ENCODE measurements at regions not wholly inside any gene's neighbourhood (a gene's known extent, or its start where the extent isn't known, plus 50 kb on each side); places are given as distances from the start of the nearest gene placed in this dataset.
"Not testable (repeated sequence)": the region's sequence is repeated elsewhere in the genome, so short reads cannot be mapped to it uniquely, and the experiment has no call there.

DNA sequence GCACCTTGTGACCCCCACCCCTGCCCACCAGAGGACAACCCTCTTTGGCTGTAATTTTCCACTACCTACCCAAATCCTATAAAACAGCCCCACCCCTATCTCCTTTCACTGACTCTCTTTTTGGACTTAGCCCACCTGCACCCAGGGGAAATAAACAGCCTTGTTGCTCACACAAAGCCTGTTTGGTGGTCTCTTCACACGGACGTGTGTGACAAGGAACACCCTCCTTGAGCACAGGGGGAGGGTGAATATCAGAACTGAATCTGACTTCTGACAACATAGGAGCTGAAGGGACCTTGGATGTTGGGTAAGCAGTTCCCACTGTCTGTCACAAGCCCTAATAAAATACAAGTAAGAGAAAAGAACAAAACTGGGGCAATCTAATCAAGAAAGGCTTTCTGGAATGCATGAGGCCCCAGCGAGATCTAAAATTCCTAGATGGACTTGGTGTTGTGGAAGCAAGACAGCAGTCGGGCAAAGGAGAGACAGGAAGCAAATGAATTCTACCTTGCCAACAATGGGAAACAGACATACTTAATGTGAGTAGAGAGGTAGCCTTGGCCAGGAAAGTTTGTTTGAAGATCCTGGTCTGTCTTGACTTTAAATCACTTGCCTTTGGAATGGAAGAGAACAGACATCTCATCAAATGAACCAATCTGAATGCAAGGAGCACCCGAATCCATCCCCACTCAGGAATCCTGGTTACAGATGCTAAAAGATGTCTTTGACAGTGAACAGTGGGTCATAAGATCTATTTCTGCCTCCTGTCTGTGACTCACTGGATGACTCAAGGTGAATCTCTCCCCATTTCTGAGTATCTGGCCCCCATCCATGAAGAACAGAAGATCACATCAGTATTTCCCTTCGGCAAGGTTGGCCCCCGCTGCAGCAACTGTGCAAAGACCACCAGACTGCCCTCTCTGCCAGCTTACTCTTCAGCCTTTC lies 53.3 kb downstream of the OLFML3 start:
- Histone ChIP-seq H3K9ac (no peak overlapping the region), H3K36me3 (no peaks in the 10 kb centered on the region), H3K4me1 (peaks cover 0 to 8% (median 0%) of the 10 kb centered on the region in 10 experiments; a peak in 4 of 20 replicates), H3K27me3 (no peaks in the 10 kb centered on the region), H3K9me3 (replicated peaks in 1 of 11) (no peaks in the 10 kb centered on the region), H3K27ac (no peak overlapping the region), H3K4me2 (peak overlapping the region in 1 of 11 experiments; percentile 8; a peak in 1 of 22 replicates), H4K20me1 (no peaks in the 10 kb centered on the region), H3K4me3 (no peak overlapping the region)
- TF ChIP-seq Cebpa-rat (IDR thresholded peaks at IDR 0.05), result no peak

DNA sequence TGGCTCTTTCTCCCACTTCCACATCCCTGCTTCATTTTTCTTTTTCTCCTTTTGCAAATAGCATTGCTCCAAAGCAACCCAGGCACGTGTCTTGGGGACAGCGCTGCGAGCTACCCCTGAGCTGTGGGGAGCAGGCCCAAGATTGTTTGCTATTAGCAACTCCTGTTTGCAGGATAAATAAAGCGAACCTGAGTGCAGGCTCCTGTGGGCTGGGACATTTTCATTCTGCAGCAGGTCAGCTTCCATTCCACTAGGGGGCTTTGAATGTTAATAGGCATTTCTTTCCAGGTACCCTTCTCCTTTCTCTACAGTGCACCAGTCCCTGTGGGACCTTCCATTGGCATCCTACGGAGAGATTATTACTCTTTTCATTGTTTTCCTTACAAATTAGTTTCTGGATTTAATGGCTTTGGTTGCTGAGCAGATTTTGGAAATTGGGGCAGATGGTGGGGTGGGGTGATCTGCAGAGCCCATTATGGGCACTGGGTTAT lies 54.0 kb downstream of the OLFML3 start:
- H3K4me1 ChIP-seq, result peaks cover 0 to 8% (median 0%) of the 10 kb centered on the region in 10 experiments; a peak in 4 of 20 replicates
- H3K27ac ChIP-seq, result no peak overlapping the region
- no peaks in the 10 kb centered on the region for H3K36me3 ChIP-seq
- no peak overlapping the region for H3K9ac ChIP-seq
- TF ChIP-seq Cebpa-rat (IDR thresholded peaks at IDR 0.05), result no peak
- no peak overlapping the region for H3K4me3 ChIP-seq
- no peaks in the 10 kb centered on the region for H4K20me1 ChIP-seq
- no peaks in the 10 kb centered on the region for H3K9me3 ChIP-seq (replicated peaks in 1 of 11)
- peak overlapping the region in 1 of 11 experiments; percentile 8; a peak in 1 of 22 replicates for H3K4me2 ChIP-seq
- no peaks in the 10 kb centered on the region for H3K27me3 ChIP-seq

DNA sequence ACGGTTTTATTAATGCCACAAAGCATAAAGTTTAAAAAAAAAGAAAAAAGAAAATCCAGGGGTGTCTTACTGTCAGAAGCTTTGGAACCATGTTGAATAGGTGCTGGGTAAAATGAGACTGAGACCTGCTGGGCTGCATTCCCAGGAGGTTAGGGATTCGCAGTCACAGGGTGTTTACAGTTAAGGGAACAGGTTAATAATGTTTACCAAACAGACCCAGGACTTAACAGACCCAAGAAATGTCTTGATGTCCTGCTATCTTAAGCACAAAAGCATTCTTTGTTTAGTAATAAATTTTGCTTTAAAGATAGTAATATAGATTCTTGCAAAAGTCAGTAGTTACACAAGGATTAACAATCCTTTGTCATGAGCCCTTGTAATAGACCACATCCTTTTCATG lies 54.7 kb downstream of the OLFML3 start:
- H3K9ac ChIP-seq, result no peak overlapping the region
- H3K4me3 ChIP-seq, result no peak overlapping the region
- no peaks in the 10 kb centered on the region for H3K9me3 ChIP-seq (replicated peaks in 1 of 11)
- TF ChIP-seq Cebpa-rat (IDR thresholded peaks at IDR 0.05), result no peak
- no peaks in the 10 kb centered on the region for H3K27me3 ChIP-seq
- H3K27ac ChIP-seq, result no peak overlapping the region
- H4K20me1 ChIP-seq, result no peaks in the 10 kb centered on the region
- H3K36me3 ChIP-seq, result no peaks in the 10 kb centered on the region
- no peak overlapping the region for H3K4me2 ChIP-seq
- H3K4me1 ChIP-seq, result peaks cover 0 to 8% (median 0%) of the 10 kb centered on the region in 10 experiments; a peak in 4 of 20 replicates

- Histone ChIP-seq H3K4me2 (no peak overlapping the region), H4K20me1 (no peaks in the 10 kb centered on the region), H3K4me1 (peaks cover 0 to 12% (median 0%) of the 10 kb centered on the region in 10 experiments; a peak in 6 of 20 replicates), H3K27me3 (no peaks in the 10 kb centered on the region), H3K36me3 (no peaks in the 10 kb centered on the region), H3K4me3 (no peak overlapping the region), H3K9me3 (replicated peaks in 1 of 11) (no peaks in the 10 kb centered on the region), H3K27ac (no peak overlapping the region), H3K9ac (no peak overlapping the region)
- no peak for TF ChIP-seq Cebpa-rat (IDR thresholded peaks at IDR 0.05)
Measured at GRCh38 chr1:114034567-114035303, 55.5 kb downstream of the OLFML3 start.

- Histone ChIP-seq H4K20me1 (no peaks in the 10 kb centered on the region), H3K27me3 (no peaks in the 10 kb centered on the region), H3K36me3 (no peaks in the 10 kb centered on the region), H3K4me1 (peaks cover 0 to 18% (median 3%) of the 10 kb centered on the region in 10 experiments; a peak in 10 of 20 replicates), H3K4me2 (no peak overlapping the region), H3K9me3 (replicated peaks in 1 of 11) (no peaks in the 10 kb centered on the region), H3K4me3 (no peak overlapping the region), H3K27ac (no peak overlapping the region), H3K9ac (no peak overlapping the region)
- no peak for TF ChIP-seq Cebpa-rat (IDR thresholded peaks at IDR 0.05)
Measured at GRCh38 chr1:114035304-114035700, 56.0 kb downstream of the OLFML3 start.

DNA sequence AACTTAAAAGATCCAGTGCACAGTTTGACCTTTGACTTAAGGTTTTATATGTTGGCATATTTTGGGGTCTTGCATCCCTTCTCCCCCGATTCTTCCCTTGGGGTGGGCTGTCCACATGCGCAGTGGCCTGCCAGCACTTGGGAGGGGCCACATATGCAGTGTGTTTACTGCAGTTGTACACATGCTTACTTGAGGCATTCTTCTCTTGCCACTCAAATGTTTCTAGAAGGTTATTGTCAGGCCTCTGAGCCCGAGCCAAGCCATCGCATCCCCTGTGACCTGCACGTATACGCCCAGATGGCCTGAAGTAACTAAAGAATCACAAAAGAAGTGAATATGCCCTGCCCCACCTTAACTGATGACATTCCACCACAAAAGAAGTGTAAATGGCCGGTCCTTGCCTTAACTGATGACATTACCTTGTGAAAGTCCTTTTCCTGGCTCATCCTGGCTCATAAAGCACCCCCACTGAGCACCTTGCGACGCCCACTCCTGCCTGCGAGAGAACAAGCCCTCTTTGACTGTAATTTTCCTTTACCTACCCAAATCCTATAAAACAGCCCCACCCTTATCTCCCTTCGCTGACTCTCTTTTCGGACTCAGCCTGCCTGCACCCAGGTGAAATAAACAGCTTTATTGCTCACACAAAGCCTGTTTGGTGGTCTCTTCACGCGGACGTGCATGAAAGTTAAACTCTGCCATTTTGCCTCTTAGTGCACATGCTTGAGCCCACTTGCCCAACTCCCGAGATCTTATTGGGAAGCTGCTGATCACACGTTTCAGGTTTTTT lies 57.8 kb downstream of the OLFML3 start:
- H3K4me1 ChIP-seq, result peaks cover 0 to 26% (median 6%) of the 10 kb centered on the region in 10 experiments; a peak in 11 of 20 replicates
- H3K4me2 ChIP-seq; H3K9me3 ChIP-seq (replicated peaks in 1 of 11); H4K20me1 ChIP-seq; H3K27me3 ChIP-seq; H3K4me3 ChIP-seq; H3K27ac ChIP-seq; H3K36me3 ChIP-seq; H3K9ac ChIP-seq: not testable (repeated sequence)

DNA sequence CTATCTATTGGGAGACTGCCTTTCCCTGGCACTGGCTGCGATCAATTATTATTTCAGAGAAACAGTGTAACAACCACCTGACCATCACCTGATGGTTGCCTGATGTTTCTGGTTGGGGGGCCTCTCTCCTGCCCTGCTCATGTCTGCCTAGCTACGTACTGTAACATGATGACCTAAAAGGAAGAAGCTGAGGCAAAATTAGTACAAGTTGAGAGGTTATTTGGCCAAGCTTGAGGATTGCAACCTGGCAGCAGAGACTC lies 58.3 kb downstream of the OLFML3 start:
- Histone ChIP-seq H3K9ac (no peak overlapping the region), H3K4me3 (no peak overlapping the region), H3K36me3 (no peaks in the 10 kb centered on the region), H3K27me3 (no peaks in the 10 kb centered on the region), H3K4me1 (peaks cover 0 to 25% (median 6%) of the 10 kb centered on the region in 10 experiments; a peak in 11 of 20 replicates), H3K27ac (no peak overlapping the region), H4K20me1 (no peaks in the 10 kb centered on the region), H3K9me3 (replicated peaks in 1 of 11) (no peaks in the 10 kb centered on the region), H3K4me2 (no peak overlapping the region)
- TF ChIP-seq Cebpa-rat (IDR thresholded peaks at IDR 0.05), result no peak

DNA sequence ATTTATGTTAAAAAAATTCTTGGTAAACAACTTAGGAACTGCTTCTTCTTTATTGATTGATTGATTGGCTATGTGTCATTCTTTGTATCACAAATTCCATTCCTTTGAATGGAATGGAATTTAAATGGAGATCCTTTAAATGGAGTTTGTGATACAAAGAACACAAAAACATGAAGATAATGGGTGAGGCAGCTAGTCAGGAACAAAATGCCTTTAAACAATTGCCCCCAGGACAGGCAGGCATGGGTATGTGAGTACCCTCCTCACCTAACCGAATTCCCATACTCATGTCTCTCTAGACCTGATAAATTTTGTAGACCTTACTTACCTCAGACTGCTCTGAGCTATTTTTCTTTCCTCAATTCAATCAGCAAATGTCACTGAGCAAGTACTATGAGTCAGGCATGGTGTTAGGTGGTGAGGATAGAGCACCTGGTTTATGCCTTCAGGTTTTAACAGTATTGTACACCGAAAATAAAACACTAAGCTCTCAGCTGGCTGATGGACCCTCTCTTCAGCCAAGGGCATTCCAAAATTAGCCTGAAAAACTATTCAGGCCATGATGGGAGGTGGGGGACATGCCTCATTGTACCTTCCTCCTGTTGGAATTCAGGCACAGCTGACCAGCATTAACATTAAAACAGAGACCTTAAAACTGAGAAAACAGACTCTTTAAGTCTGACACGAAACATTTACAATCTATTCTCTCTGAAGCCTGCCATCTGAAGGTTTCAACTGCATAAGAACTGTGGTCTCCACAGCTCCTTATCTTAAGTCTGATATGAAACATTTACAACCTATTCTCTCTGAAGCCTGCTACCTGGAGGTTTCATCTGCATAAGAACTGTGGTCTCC lies 58.9 kb downstream of the OLFML3 start:
- Histone ChIP-seq H3K9me3 (replicated peaks in 1 of 11) (no peaks in the 10 kb centered on the region), H3K4me1 (peaks cover 0 to 19% (median 3%) of the 10 kb centered on the region in 10 experiments; a peak in 11 of 20 replicates), H3K4me3 (no peak overlapping the region), H3K36me3 (no peaks in the 10 kb centered on the region), H3K27me3 (no peaks in the 10 kb centered on the region), H3K4me2 (no peak overlapping the region), H3K9ac (no peak overlapping the region), H3K27ac (no peak overlapping the region), H4K20me1 (no peaks in the 10 kb centered on the region)
- no peak for TF ChIP-seq Cebpa-rat (IDR thresholded peaks at IDR 0.05)

Data from BLaER1 treated with 17β-estradiol and CSF1 and Interleukin-3, amounts not matched to agents 10 nM and 100 nM (cell line).